ENCODE measurements at regions not wholly inside any gene's neighbourhood (a gene's known extent, or its start where the extent isn't known, plus 50 kb on each side); places are given as distances from the start of the nearest gene placed in this dataset.

DNA sequence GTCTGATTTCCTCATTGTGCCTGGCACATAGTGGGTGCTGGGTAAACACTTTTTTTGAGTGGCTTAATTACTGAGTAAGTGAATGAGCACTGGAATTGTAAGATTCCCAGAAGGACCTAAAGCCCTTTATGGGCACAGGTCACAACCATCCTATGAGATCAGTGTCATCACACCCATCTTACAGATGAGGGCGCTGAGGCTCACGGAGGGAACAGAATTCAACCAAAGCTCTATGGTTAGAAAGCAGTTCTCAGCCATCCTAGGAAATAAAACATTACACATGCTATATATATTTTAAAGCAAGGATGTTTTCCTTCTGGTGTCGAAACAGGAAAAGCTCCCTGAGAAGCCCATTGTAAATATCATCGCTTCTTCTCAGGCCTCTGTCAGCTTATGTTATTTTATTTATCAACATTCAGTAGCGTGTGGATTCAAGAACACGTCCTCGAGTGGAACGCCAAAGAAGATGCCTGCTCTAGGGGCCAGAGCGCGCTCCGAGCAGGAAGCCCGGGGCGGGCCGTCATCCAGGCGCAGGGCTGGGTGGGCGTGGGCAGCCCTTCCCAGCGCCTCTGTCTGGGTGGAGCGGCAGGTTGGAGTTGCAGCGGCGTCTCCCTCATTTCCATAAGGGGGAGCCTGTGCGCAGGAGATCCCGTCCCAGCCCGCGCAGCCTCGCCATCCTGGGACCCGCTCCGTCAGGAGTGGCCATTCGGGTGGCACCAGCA is 155.8 kb upstream of the SMIM23 start:
- Histone ChIP-seq H2AFZ (replicated peaks; ENCODE audit: low read length, poor library complexity) (peak overlapping the region; percentile 80), H2BK5ac (ENCODE audit: low read depth, low read length, poor library complexity, severe bottlenecking) (no peak overlapping the region), H3K14ac (replicated peaks; ENCODE audit: low read depth, low read length) (no peak overlapping the region), H3K9me3 (ENCODE audit: control insufficient read depth, insufficient read depth, low read length) (no peaks in the 10 kb centered on the region), H4K5ac (ENCODE audit: low read depth, low read length) (no peak overlapping the region), H3K18ac (ENCODE audit: low read depth, low read length) (no peak overlapping the region), H3K4me2 (ENCODE audit: low read depth, low read length) (peak overlapping the region; percentile 57; the same call in 1 of the 2 replicates), H4K8ac (ENCODE audit: low read depth in 2 of 2, low read length in 2 of 2) (no peak overlapping the region), H4K20me1 (ENCODE audit: insufficient read depth, low read length) (no peaks in the 10 kb centered on the region), H3K4me1 (ENCODE audit: control insufficient read depth, insufficient read depth, low read length) (no peaks in the 10 kb centered on the region), H3K4me3 (ENCODE audit: insufficient read depth, low read depth, low read length) (no peak overlapping the region), H3K79me1 (ENCODE audit: low read depth in 1 of 2, low read length in 2 of 2) (no peaks in the 10 kb centered on the region), H3K27ac (ENCODE audit: insufficient read depth, low read length) (no peak overlapping the region), H3K4ac (ENCODE audit: low read depth, low read length) (no peak overlapping the region), H3K23ac (ENCODE audit: low read depth, low read length) (no peak overlapping the region), H2AK9ac (replicated peaks; ENCODE audit: low read depth, low read length, poor library complexity) (peak overlapping the region; percentile 8), H2BK15ac (ENCODE audit: low read depth, low read length) (no peak overlapping the region), H2AK5ac (ENCODE audit: low read depth, low read length) (no peak overlapping the region), H4K91ac (ENCODE audit: insufficient read depth, low read depth, low read length) (no peak overlapping the region), H3K9ac (ENCODE audit: low read depth, low read length) (no peak overlapping the region), H3K56ac (ENCODE audit: extremely low read depth, insufficient read depth, low read length) (no peak overlapping the region), H2BK20ac (ENCODE audit: low read depth, low read length) (no peak overlapping the region), H3K27me3 (ENCODE audit: control insufficient read depth, insufficient read depth, low read length) (peaks cover 52% of the 10 kb centered on the region), H3K36me3 (ENCODE audit: control insufficient read depth, insufficient read depth, low read length) (no peaks in the 10 kb centered on the region), H2BK120ac (ENCODE audit: low read depth, low read length) (no peak overlapping the region), H3K9me1 (ENCODE audit: insufficient read depth, low read length) (no peaks in the 10 kb centered on the region)
- intact Hi-C loops (cut with micrococcal nuclease): loop anchor here (1.0 to 5.0 kb wide), 4 partner anchors 211 to 413 kb away; no protein-coding TSS in a partner anchor
- WGBS, 2 experiments (ENCODE audit: extremely low coverage in 2 of 2, insufficient read length in 1 of 2): 3% methylated on average over 15 of the region's 28 CpGs; no CpG with 5 or more reads in 1 of the 2 experiments
- DNase-seq (peak; percentile 52), ATAC-seq (ENCODE audit: low read depth) (peak; percentile 99)
- no TSS peak for BruUV-seq (replicated peaks)
- ChIA-PET CTCF (interaction anchor here (0.8 to 1.5 kb wide), 7 partner anchors 10 to 281 kb away, joined by 3 to 6 read pairs (median 3); no protein-coding TSS in a partner anchor), POLR2A (ENCODE audit: unreplicated experiment) (interaction anchor here (0.6 kb wide), 1 partner anchor 670 kb away, joined by 10 read pairs; no protein-coding TSS in a partner anchor)
- dilution Hi-C loops (cut with HindIII; ENCODE audit: low sequenced_read_pairs, unreplicated experiment): no loop called here
- in situ Hi-C loops (cut with MboI; ENCODE audit: low sequenced_read_pairs): no loop called here
- peak; percentile 67 for TF ChIP-seq SMC3 (IDR thresholded peaks at IDR 0.05; ENCODE audit: low read depth, low read length)
- TF ChIP-seq POLR2A (IDR thresholded peaks at IDR 0.05; ENCODE audit: low read depth, low read length): no peak
- no peak for TF ChIP-seq RCOR1 (IDR thresholded peaks at IDR 0.05; ENCODE audit: insufficient replicate concordance, low read length)
- TF ChIP-seq MAFK (IDR thresholded peaks at IDR 0.05; ENCODE audit: low read depth, low read length): no peak
- TF ChIP-seq FOS (IDR thresholded peaks at IDR 0.05; ENCODE audit: low read depth, low read length): no peak
- TF ChIP-seq RFX5 (IDR thresholded peaks at IDR 0.05; ENCODE audit: low read depth, low read length): no peak
- 0 out of 2 replicates have a peak, but pooled peaks have one; percentile 14 for TF ChIP-seq MAZ (IDR thresholded peaks at IDR 0.05; ENCODE audit: borderline replicate concordance, low read depth, low read length)
- no peak for TF ChIP-seq CHD1 (IDR thresholded peaks at IDR 0.05; ENCODE audit: low read depth, low read length)
- TF ChIP-seq, protein P1, sequence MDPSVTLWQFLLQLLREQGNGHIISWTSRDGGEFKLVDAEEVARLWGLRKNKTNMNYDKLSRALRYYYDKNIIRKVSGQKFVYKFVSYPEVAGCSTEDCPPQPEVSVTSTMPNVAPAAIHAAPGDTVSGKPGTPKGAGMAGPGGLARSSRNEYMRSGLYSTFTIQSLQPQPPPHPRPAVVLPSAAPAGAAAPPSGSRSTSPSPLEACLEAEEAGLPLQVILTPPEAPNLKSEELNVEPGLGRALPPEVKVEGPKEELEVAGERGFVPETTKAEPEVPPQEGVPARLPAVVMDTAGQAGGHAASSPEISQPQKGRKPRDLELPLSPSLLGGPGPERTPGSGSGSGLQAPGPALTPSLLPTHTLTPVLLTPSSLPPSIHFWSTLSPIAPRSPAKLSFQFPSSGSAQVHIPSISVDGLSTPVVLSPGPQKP (IDR thresholded peaks at IDR 0.05; ENCODE audit: borderline replicate concordance, low read depth, low read length): no peak
- peak; percentile 73 for TF ChIP-seq RAD21 (IDR thresholded peaks at IDR 0.05; ENCODE audit: low read length)
- TF ChIP-seq, protein P2, sequence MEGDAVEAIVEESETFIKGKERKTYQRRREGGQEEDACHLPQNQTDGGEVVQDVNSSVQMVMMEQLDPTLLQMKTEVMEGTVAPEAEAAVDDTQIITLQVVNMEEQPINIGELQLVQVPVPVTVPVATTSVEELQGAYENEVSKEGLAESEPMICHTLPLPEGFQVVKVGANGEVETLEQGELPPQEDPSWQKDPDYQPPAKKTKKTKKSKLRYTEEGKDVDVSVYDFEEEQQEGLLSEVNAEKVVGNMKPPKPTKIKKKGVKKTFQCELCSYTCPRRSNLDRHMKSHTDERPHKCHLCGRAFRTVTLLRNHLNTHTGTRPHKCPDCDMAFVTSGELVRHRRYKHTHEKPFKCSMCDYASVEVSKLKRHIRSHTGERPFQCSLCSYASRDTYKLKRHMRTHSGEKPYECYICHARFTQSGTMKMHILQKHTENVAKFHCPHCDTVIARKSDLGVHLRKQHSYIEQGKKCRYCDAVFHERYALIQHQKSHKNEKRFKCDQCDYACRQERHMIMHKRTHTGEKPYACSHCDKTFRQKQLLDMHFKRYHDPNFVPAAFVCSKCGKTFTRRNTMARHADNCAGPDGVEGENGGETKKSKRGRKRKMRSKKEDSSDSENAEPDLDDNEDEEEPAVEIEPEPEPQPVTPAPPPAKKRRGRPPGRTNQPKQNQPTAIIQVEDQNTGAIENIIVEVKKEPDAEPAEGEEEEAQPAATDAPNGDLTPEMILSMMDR (conservative IDR thresholded peaks at IDR 0.05; ENCODE audit: low read depth, low read length): peak; percentile 63
- no peak for TF ChIP-seq CEBPB (IDR thresholded peaks at IDR 0.05; ENCODE audit: low read depth, low read length)
- TF ChIP-seq, protein P3, sequence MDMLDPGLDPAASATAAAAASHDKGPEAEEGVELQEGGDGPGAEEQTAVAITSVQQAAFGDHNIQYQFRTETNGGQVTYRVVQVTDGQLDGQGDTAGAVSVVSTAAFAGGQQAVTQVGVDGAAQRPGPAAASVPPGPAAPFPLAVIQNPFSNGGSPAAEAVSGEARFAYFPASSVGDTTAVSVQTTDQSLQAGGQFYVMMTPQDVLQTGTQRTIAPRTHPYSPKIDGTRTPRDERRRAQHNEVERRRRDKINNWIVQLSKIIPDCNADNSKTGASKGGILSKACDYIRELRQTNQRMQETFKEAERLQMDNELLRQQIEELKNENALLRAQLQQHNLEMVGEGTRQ (IDR thresholded peaks at IDR 0.05; ENCODE audit: low read depth, low read length): no peak
- no peak for TF ChIP-seq BHLHE40 (IDR thresholded peaks at IDR 0.05; ENCODE audit: low read depth, low read length)
- no peak for TF ChIP-seq MXI1 (IDR thresholded peaks at IDR 0.05; ENCODE audit: borderline replicate concordance, low read depth, low read length)
